ENCODE measurements at regions not wholly inside any gene's neighbourhood (a gene's known extent, or its start where the extent isn't known, plus 50 kb on each side); places are given as distances from the start of the nearest gene placed in this dataset.
A peak's percentile ranks its signal among the peaks of the same experiment; 100 is the strongest.

DNA sequence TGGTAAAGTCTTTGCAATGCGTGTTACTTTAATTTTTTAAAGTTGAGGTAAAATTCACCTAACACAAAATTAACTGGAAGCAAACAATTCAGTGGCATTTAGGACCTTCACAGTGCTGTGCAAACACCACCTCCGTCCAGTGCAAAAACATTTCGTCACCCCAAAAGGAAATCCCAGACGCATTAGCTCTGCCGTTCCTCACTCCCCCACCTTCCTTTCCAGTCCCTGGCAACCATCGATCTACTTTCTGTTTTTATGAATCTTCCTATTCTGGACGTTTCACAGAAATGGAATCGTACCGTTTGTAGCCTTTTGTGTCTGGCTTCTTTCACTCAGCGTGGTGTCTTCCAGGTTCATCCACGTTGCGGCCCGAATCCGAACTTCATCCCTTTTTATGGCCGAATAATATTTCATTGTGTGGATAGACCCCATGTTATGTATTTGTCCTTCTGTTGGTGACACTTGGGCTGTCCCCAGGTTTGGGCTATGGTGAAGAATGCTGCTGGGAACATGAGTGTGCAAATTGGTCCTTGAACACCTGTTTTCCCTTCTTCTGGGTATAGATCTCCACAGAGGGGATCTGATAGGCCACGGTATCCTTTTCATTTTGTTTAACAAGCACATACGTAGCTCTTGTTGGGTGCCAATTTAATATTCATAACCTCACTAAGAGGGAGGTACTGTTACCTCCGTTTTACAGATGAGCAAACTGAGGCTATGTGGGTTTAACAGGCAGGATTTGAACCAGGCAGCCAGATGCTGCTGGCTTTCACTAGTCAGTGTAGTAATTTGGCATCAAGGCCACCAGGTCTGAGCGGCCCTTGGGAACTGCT lies 232.0 kb upstream of the GSE1 start:
- no peak for DNase-seq

DNA sequence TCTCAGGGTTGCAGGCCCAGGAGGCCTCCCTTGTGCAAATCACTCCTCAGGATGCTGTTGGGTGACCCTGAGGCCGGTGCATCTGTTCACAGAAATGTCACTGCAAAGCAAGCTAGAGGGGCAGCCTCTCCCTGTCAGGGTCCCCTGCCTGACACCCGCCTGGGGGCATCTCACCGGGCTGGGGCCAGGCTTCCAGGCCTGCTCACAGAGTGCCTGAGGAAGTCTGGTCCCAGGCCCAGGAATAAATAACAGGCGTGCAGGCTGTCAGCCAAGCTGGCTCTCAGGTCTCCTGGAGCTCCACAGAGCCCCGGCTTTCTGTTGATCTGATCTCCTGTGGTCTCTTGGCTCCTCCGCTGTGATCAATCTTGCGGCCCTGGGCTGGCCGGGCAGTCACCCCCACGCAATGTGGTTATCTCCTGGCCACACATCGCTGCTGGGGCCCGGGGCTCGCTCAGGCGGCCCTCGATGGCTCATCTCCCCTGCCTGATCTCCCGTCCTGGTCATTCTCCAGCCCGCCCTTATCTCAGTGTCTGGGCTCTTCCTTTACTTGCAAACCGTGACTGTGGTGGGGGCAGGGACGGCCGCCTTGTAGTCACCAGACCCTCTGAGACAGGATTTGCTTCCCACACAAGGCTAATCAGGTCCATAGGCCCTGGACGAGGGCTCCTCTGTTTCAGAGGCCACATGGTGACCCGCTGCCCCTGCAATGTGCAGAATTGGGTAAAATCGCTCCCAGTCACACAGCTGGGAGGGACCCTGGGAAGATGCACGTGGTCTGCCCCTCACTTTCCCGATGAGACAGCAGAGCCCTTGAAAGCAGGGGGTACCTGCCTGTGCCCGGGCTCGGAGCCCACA lies 231.2 kb upstream of the GSE1 start:
- peak; percentile 45 for DNase-seq

DNA sequence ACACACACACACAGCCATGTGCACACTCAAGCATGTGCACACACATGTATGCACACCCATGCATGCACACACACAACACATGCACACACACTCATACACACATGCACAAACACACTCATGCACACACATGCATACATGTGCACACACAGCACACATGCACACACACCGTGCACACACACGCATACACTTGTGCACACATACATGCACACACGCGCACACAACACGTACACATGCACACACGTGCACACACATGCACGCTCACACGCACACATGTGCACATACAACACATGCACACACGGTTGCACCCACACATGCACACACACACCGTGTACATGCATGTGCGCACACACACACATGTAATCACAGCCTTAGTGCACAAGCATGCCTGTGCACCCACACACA lies 230.4 kb upstream of the GSE1 start:
- no peak for DNase-seq

DNA sequence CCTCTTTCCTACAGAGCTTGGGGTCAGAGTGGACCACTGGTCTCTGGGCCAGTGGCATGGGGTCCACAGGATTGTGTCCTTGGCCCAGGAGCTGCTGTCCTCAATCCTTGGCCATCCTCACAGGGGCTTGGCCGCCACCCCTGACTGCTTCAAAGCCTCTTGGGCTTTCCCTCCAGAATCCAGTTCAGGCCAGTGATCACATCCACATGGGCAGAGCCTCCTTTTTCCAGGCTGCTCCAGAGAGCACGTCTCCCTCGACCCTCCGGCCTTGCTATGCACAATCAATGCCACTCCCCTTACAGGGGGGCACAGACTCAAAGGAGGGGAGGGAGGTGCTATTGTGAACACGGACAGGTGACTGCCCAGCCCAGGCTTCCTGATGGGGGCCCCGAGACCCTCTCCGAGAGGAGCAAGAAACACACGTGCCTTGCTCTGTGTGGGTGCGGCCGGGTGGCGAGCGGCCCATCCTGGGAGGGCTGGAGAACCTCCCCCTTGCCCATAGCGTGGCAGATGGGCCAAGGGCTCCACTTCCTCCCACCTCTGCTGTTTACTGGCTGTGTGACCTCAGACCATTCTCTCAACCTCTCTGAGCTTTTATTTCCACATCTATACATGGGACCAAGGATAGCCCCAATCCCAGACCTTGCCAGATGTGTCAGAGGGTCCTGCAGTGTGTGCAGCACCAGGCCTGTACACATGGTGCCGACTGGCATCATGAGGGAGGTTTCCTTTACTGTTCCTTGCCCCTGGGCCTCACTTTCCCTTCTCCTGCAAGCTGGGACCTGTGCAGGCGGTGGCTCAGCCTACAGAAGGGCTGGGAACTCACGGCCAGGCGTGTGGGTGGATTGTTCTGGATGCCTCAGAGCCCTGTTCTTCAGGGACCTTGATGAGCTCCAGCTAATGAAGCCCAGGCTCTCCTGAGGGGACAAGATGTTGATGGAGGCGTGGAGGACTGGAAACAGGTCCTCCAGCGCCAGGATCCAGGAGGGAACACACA lies 229.0 kb upstream of the GSE1 start:
- DNase-seq, result no peak

DNA sequence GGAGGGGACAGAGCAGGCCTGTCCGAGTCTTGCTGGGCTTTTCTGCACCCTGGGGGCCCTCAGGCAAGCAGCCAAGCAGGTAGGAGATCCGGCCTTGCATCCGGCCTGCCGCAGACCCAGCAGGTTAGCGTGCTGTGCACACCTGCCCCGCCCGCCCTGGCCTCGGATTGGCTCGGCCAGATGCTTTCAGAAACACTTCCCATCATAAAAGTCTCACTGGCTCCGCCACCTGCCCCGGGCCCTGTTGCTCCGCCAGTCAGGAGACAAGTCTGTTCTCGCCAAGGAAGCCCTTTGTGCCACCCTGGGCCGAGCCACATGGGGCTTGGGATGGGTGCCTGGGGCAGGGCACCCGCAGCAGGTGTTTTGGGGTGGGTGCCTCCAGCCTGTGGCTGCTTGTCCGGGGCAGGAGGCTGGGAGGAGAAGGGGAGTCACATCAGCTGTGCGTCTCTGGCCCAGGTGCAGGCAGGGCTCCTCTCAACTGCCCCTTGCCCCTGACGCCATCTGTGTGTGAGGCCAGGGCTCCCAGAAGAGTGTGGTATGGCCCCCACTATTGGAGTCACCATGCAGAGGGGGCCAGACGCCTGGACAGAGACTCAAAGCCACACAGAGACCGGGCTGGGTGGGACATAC lies 228.2 kb upstream of the GSE1 start:
- DNase-seq, result peak; percentile 38

DNA sequence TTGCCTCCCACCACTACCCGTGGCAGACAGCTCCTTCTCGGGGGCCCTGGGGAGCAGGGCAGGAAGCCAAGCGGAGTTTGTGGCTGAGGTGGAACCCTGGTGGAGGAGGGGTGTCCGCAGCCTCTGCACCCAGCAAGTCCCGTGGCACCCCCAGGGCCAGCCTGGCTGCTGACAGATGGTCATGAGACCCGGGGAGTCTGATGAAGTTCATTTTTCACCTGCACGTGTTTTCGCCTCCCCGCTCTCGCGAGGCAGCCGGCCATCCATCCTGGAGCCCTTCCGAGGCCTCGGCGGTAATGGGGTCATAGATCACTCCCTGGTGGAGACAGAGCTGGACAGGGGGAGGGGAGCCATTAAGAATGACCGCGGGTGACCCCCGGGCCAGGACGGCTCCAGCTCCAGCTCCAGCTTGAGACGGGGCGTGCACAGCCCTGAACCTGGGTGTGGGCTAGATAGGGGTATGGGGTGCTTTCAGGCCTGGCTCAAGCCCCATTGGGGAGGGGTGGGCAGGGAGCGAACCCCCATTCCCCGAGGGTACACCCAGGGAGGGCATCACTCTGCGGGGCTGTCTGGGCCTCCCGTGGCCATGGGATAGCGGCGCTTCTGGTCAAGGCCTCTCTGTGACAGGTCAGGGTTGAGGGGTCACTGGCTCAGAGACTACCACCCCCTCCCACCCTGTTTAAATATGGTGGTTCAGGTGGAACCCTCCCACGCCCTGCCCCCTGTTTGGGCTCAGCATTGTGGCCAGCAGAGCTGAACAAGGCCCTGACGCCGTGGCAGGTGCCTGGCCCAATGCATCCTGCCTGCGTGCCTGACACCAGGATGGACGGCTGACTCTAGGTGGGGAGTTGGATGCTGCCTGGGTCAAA lies 227.4 kb upstream of the GSE1 start:
- no peak for DNase-seq

DNA sequence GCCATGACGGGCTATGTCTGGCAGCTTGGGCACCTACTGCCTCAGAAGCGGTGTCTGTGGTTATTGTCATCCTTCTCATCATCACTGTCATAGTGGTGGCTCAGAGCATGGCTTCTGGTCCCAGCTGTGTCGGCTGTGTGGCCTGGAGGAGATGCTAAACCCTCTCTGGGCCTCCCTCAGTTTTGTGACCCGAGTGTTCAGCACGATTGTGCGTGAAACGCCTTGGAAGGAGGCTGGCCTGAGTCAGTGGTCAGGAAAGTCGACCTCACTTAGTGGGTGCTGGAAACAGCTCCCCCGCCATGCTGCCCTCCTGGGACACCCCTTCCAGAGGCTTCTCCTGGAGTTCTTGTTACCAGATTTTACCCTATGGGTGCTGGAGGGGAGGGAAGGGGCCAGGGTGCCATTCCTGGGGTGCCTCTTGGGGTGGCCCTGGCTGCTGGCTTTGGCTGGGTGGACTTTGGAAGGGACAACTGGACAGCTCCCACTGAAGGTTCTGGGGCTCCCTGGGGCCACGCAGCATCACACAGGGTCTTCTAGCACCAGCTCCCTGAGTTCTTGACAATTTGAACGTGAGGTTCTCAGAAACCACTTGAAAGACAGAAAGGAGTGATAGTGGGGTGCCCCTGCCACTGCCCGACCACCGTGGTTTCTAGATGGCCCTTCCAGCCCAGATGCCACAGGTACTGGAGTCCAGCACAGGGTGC lies 226.5 kb upstream of the GSE1 start:
- DNase-seq, result no peak

DNA sequence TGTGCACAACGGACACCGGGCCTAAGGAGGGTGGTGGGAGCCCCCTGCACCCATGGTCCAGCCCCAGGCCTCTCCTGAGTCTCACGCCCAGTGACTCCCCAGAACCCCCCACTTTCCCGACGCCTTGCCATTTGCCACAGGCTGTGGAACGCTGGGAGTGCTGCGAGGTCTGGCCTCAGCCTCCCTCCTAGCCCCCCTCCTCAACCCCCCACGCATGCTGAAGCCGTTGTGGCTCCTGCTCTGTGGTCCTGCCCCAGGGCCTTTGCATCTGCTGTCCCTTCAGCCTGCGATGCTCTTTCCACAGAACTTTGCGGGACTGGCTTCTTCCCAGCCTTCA lies 226.0 kb upstream of the GSE1 start:
- DNase-seq, result no peak

DNA sequence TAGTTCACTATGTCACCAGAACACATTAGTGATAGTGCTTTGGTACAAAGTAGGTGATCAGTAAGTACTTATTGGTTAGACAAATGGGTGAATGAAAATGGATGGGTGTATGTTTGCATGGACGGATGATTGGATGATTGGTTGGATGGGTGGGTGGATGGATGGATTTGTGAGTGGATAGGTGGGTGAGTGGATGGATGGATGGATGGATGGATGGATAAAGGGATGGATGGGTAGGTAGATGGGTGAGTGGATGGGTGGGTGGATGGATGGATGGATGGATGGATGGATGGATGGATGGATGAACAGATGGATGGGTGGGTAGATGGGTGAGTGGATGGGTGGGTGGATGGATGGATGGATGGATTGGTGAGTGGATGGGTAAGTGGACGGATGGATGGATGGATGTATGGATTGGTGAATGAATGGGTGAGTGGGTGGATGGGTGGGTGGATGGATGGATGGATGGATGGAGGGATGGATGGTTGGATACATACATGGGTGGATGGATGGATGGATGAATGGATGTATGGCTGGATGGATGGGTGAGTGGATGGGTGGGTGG lies 225.3 kb upstream of the GSE1 start:
- DNase-seq, result no peak

DNA sequence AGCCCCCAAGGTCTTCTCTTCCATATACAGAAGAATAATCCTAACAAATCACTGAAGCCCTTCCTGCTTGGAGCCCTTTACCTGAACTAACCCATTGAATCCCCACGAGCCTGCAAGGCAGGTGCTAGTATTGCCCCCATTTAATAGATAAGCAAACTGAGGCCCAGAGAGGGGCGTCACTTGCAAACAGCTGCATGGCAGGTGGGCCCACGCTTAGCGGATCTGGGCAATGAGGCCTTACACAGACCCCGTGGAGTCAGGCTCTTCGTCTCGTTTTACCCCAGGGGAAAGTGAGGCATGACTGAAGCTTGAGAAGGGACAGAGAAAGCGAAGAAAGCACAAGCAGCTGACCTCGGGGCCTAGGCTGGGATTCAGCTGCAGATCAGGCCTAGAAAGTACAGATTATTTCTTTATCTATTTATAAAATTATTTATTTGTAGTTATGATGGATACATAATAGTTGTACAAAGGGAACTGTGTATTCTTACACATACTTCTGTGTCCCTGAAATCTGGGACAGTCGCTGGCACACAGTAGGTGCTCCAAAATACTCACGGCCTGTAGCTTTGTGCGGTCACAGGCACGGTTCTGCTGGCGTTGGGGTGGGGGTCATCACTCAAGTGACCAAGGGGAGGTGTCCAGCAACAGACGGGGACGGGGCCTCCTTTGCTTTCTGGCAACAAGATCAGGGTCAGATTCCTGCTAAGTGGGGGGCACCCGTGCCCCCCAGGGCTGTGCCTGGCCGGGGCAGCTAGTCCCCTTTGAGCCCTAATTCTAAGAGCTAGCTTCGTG lies 223.2 kb upstream of the GSE1 start:
- no peak for DNase-seq

DNA sequence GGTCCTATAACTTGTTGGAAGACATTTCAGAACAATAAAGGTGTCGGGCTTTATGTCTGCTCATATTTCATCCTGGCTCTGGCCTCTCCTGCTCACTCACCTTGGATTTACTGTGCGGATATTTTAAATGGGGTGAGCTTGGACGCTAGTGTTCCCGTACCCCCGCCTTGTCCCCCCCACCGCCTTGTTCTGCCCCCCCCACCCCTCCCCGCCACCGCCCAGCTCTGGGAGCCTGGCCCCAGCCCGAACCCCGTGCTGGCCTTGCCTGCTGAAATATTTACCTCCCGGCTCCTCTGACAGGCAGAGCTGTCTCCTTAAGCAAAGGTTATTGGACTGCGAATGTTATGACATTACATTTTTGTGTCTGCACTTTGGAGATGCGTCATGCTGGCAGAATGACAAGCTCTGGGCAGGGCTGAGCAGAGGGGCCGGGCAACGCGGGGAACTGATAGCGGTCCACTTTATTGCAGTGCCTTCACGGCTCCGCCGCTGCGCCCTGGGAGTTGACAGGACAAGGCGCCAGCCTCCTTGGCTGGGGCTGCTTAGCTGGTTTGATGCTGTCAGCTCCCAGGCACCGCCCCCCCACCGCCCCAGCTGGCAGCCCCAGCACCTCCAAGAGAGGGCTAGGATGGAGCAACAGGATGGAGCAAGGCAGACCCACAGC lies 222.5 kb upstream of the GSE1 start:
- DNase-seq, result peak; percentile 57

DNA sequence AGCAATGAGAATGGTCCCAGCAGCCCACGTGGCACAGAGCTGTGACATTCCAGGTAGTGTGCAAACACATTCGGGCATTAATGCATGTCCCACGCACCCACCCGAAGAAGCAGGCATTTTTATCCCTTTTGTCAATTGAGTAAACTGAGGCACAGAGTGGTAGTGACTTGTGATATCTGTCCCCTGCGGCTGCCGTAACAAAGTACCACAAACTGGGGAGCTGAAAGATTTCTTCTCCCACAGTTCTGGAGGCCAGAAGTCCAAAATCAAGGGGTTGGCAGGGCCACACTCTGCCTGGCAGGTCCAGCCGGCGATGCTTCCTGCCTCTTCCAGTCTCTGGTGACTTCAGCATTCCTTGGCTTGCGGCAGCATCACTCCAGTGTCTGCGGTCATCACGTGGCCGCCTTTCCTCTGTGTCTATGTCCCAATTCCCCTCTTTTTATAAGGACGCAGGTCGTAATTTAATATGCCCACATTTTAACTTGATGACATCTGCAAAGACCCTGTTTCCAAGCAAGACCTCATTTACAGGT lies 221.9 kb upstream of the GSE1 start:
- no peak for DNase-seq

DNA sequence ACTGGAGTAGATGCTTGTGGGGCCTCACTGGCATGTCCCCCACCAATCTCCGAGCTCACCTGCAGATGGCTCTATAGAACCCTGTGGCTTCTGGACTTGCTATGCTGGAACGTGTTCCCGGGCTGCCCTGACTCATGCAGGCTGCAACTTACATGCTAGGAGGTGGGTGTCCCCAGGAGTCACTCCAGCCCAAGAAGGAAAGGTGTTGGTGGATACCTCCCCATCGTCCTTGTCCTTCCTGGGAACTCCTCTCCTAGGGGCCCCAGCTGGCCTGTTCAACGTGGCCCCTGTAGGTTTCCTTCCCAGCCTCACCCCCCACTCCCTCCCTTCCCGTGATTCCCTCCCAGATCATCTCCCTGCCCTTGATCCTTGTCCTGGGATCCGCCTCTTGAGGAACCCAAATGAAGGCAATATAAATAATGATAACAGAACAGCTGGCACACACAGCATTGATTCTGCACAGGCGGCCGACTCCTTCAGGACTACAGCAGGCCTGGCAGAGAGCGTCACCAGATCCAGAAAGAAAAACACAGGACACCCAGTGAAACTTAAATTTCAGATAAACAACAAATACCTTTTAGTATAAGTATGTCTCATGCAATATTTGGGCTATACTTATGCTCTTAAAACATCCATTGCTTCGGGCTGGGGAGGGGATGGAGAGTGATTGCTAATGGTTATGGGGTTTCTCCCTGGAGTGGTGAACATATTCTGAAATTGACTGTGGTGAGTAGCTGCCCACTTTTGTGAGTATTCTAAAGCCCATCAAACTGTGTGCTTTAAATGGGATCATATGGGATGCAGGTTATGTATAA lies 221.1 kb upstream of the GSE1 start:
- no peak for DNase-seq

DNA sequence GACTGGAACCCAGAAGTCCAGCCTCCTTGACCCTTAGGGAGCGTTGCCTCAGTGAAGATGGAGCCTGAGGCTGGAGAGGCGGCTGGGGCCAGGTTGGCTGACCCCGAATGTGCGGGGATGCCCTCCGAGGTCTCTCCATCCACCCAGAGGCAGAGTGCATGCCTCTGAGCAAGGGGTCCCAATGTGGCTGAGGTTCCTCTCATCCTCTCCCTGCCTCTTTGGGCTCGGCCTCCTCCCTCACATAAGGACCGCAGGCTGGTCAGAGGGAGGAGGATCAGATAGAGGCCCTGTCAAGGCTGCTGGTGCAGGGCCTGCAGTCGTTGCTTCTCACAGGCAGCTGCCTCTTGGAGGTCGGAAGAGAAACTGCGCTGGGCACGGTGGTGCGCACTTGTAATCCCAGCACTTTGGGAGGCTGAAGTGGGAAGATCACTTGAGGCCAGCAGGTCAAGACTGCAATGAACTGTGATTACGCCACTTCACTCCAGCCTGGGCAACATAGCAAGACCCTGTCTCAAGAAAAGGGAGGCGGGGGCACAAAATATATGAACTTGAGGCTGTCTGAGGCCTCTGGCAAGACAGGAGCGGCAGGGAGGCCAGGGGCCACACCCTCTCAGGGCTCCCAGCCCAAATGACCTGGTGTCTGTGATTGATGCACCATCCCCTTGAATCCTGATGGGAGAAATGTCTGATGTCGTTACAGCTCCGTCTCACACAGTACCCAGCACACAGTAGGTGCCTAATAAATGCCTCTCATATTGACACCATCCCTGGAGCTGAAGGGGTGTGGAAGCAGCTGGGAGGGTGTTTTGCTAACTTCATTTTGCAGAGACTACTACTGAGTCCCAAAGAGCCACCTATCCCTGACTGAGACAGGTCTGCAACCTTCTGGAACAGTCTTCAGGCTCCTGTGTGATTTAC lies 220.1 kb upstream of the GSE1 start:
- no peak for DNase-seq

DNA sequence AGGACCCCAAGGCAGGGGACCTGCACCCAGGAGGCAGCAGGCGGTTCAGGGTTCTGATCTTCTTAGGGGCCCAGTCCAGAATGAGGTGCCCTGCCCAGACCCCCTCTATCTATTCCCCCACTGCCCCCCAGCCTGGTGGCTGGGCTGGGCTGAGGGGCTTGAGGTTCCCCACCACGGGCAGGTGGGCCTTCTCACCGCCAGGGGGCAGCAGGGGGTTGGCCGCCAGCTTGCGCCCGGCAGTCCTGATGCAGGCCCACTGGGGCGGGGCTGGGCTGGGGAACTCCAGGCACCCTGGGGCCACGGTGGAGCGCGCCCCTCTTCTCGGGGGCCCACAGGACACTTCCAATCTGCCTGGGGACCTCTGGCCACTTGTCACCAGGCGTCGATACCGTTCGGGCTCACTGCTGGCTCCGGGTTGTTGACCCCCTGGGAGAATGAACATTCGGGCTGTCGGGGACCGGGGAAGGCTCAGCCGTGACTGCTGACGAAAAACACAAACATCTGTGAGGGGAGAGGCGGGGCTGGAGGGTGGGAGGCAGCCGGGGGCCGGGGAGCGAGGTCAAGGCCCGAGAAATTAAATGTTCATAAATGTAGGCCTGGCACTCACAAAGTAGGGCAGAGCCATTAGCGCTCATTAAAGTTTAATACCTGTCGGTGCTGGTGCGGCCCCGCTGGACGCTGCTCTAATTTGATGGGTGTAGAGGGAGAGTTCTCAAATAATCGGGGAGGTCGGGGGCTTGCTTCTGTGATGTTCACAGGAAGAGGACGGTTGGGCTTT lies 219.3 kb upstream of the GSE1 start:
- peak; percentile 69 for DNase-seq
